KMS-11 (cell line): ENCODE measurements at regions not wholly inside any gene's neighbourhood (a gene's known extent, or its start where the extent isn't known, plus 50 kb on each side); places are given as distances from the start of the nearest gene placed in this dataset.
"Not testable (repeated sequence)": the region's sequence is repeated elsewhere in the genome, so short reads cannot be mapped to it uniquely, and the experiment has no call there.

Experiments used
- H2AFZ ChIP-seq: fragments of 200-600 bp; sonication (generic); 2 replicates; pipeline ENCODE4 v1.6.1; 2016; ENCODE audit warnings: antibody characterized with exemption, mixed run types, low read depth
- H3K27ac ChIP-seq: fragments of 200-600 bp; sonication (generic); 2 replicates; pipeline ENCODE4 v1.6.1; 2016; ENCODE audit warnings: mild to moderate bottlenecking, mixed run types
- H3K27me3 ChIP-seq: fragments of 200-600 bp; sonication (generic); 2 replicates; pipeline ENCODE4 v1.6.1; 2017; ENCODE audit warnings: mild to moderate bottlenecking, low read depth, mixed run types, moderate library complexity; ENCODE audit not compliant: insufficient read depth
- H3K36me3 ChIP-seq: fragments of 200-600 bp; sonication (generic); 2 replicates; pipeline ENCODE4 v1.6.1; 2017; ENCODE audit warnings: mild to moderate bottlenecking, mixed run types; ENCODE audit not compliant: insufficient read depth
- H3K4me1 ChIP-seq: fragments of 200-600 bp; sonication (generic); 2 replicates; pipeline ENCODE4 v1.6.1; 2016; ENCODE audit warnings: mild to moderate bottlenecking, low read depth, mixed run types; ENCODE audit not compliant: poor library complexity, severe bottlenecking
- H3K4me2 ChIP-seq: fragments of 200-600 bp; sonication (generic); 2 replicates; pipeline ENCODE4 v1.7.0; 2016; ENCODE audit warnings: mild to moderate bottlenecking, mixed run types
- H3K4me3 ChIP-seq: fragments of 200-600 bp; sonication (generic); IDR thresholded peaks from 2 replicates; pipeline ENCODE4 v1.6.1; 2017; ENCODE audit warnings: low read depth, low read length, mixed read lengths; ENCODE audit not compliant: insufficient read depth
- H3K79me2 ChIP-seq: fragments of 200-600 bp; sonication (generic); 2 replicates; pipeline ENCODE4 v1.6.1; 2016; ENCODE audit warnings: low read depth, mixed run types; ENCODE audit not compliant: insufficient read depth
- H3K9ac ChIP-seq: fragments of 200-600 bp; sonication (generic); 2 replicates; pipeline ENCODE4 v1.6.1; 2016; ENCODE audit warnings: mild to moderate bottlenecking, mixed run types
- H4K20me1 ChIP-seq: fragments of 200-600 bp; sonication (generic); 2 replicates; pipeline ENCODE4 v1.6.1; 2016; ENCODE audit warnings: mild to moderate bottlenecking, mixed run types; ENCODE audit not compliant: insufficient read depth
- CTCF ChIP-seq: fragments of 200-600 bp; sonication (generic); conservative IDR thresholded peaks from 2 replicates; pipeline ENCODE4 v1.6.1; 2017; ENCODE audit warnings: low read depth, mild to moderate bottlenecking, antibody characterized with exemption, low read length, moderate library complexity, mixed read lengths

GRCh38 chr6:91075244-91075976 lies 488.5 kb upstream of the MAP3K7 start:
- no peak for TF ChIP-seq CTCF

GRCh38 chr6:91063362-91063761 lies 476.5 kb upstream of the MAP3K7 start:
- TF ChIP-seq CTCF: no peak
- Histone ChIP-seq H2AFZ (no peak overlapping the region), H4K20me1 (no peaks in the 10 kb centered on the region), H3K36me3 (no peaks in the 10 kb centered on the region), H3K4me2 (no peak overlapping the region), H3K27ac (no peak overlapping the region), H3K4me1 (no peaks in the 10 kb centered on the region), H3K79me2 (no peaks in the 10 kb centered on the region), H3K9ac (no peak overlapping the region), H3K4me3 (no peak overlapping the region), H3K27me3 (no peaks in the 10 kb centered on the region)

More at GRCh38 chr6:91075244-91075976, 488.5 kb upstream of the MAP3K7 start:
- no peak overlapping the region for H3K4me2 ChIP-seq
- no peak overlapping the region for H3K9ac ChIP-seq
- no peak overlapping the region for H3K4me3 ChIP-seq
- H3K27ac ChIP-seq: no peak overlapping the region
- H4K20me1 ChIP-seq: no peaks in the 10 kb centered on the region
- H3K4me1 ChIP-seq: no peaks in the 10 kb centered on the region
- no peaks in the 10 kb centered on the region for H3K36me3 ChIP-seq
- H2AFZ ChIP-seq: no peak overlapping the region
- no peaks in the 10 kb centered on the region for H3K27me3 ChIP-seq
- H3K79me2 ChIP-seq: no peaks in the 10 kb centered on the region

GRCh38 chr6:91057689-91058088 lies 470.8 kb upstream of the MAP3K7 start:
- Histone ChIP-seq H3K36me3 (no peaks in the 10 kb centered on the region), H3K4me2 (no peak overlapping the region), H3K27ac (no peak overlapping the region), H3K79me2 (no peaks in the 10 kb centered on the region), H4K20me1 (no peaks in the 10 kb centered on the region), H3K4me3 (no peak overlapping the region), H3K9ac (no peak overlapping the region), H2AFZ (no peak overlapping the region), H3K27me3 (no peaks in the 10 kb centered on the region), H3K4me1 (no peaks in the 10 kb centered on the region)
- TF ChIP-seq CTCF: no peak

- no peak overlapping the region for H3K4me3 ChIP-seq
- H2AFZ ChIP-seq: no peak overlapping the region
- no peaks in the 10 kb centered on the region for H4K20me1 ChIP-seq
- no peak overlapping the region for H3K9ac ChIP-seq
- no peak overlapping the region for H3K4me2 ChIP-seq
- no peak overlapping the region for H3K27ac ChIP-seq
- no peaks in the 10 kb centered on the region for H3K79me2 ChIP-seq
- TF ChIP-seq CTCF: no peak
- no peaks in the 10 kb centered on the region for H3K36me3 ChIP-seq
- no peaks in the 10 kb centered on the region for H3K4me1 ChIP-seq
- H3K27me3 ChIP-seq: no peaks in the 10 kb centered on the region
Observed at GRCh38 chr6:91055959-91056358, 469.1 kb upstream of the MAP3K7 start.

- not testable (repeated sequence) for H3K9ac ChIP-seq, H3K79me2 ChIP-seq, H2AFZ ChIP-seq, H4K20me1 ChIP-seq, H3K4me1 ChIP-seq, H3K36me3 ChIP-seq, H3K4me3 ChIP-seq, H3K27me3 ChIP-seq, H3K4me2 ChIP-seq, H3K27ac ChIP-seq
Observed at GRCh38 chr6:91052473-91053450, 465.9 kb upstream of the MAP3K7 start.
